OCI-LY7 (cell line): ENCODE measurements at regions not wholly inside any gene's neighbourhood (a gene's known extent, or its start where the extent isn't known, plus 50 kb on each side); places are given as distances from the start of the nearest gene placed in this dataset.

ENCODE experiments used
- EZH2phosphoT487 ChIP-seq: fragments of 200-600 bp; sonication (generic); IDR thresholded peaks from 2 replicates; pipeline ENCODE4 v1.6.1; 2018; ENCODE audit warnings: low read depth, borderline replicate concordance, mild to moderate bottlenecking, mixed run types, antibody characterized with exemption, low read length, moderate library complexity, mixed read lengths
- TF ChIP-seq, protein P1 (sequence below): fragments of 200-600 bp; sonication (generic); conservative IDR thresholded peaks from 2 replicates; pipeline ENCODE4 v1.5.1; 2014; ENCODE audit warnings: mild to moderate bottlenecking, antibody characterized with exemption, low read length, moderate library complexity, mixed read lengths

DNA sequence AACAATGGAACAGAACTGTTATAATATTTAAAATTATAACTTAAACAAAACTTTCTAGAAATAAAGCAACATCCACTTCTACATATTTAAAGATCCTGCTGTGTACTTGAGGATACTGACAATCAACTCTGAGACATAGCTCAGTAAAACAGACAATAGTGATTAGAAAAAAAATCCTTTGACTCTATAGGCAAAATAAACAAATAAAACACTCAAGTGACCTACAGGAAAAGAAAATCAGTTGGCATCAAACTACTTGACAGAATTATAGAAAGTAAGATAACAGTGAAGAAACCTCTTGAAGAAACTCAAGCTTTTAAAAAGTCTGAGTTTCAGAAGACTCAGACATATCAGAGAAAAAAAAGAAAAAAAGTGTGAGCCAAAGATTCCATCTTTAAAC, 55.9 kb upstream of the THOC2 start:
- TF ChIP-seq, protein P1, sequence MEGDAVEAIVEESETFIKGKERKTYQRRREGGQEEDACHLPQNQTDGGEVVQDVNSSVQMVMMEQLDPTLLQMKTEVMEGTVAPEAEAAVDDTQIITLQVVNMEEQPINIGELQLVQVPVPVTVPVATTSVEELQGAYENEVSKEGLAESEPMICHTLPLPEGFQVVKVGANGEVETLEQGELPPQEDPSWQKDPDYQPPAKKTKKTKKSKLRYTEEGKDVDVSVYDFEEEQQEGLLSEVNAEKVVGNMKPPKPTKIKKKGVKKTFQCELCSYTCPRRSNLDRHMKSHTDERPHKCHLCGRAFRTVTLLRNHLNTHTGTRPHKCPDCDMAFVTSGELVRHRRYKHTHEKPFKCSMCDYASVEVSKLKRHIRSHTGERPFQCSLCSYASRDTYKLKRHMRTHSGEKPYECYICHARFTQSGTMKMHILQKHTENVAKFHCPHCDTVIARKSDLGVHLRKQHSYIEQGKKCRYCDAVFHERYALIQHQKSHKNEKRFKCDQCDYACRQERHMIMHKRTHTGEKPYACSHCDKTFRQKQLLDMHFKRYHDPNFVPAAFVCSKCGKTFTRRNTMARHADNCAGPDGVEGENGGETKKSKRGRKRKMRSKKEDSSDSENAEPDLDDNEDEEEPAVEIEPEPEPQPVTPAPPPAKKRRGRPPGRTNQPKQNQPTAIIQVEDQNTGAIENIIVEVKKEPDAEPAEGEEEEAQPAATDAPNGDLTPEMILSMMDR: no peak
- no peak for TF ChIP-seq EZH2phosphoT487
